K562 (cell line): ENCODE measurements at regions not wholly inside any gene's neighbourhood (a gene's known extent, or its start where the extent isn't known, plus 50 kb on each side); places are given as distances from the start of the nearest gene placed in this dataset.

Experiments
- ATAC-seq: fragments of 200-7000 bp; cut with Tn5 transposase; 3 replicates; pipeline ENCODE4 v1.9.1; 2020; ENCODE audit warnings: moderate library complexity
- BruUV-seq: library from RNA; stranded (reverse); fragments of 400-500 nt; replicated peaks from 2 replicates; lab custom pipeline; 2021; lab: Mats Ljungman, UMichigan
- CTCF ChIA-PET: fragments of 300-600 bp; formaldehyde crosslinking; extraction: SDS; loops from one replicate; lab custom pipeline; 2021; ENCODE audit warnings: low intra/inter-chr PET ratio; lab: Yijun Ruan, JAX
- POLR2A ChIA-PET: fragments of 300-600, 350-650 bp; sonication (Branson Sonifier 250); formaldehyde crosslinking; extraction: SDS; loops from one replicate; lab custom pipeline; 2021; ENCODE audit warnings: antibody characterized with exemption, inconsistent platforms; lab: Yijun Ruan, JAX
- DNase-seq, 4 experiments: peaks; one replicate each; pipeline versions ENCODE4 v3.0.0 to v3.0.0-alpha.2; 2011 to 2018; ENCODE audit warnings: low spot score in 3 of 4, mixed read lengths in 3 of 4; ENCODE audit errors: extremely low read depth in 1 of 4
- FAIRE-seq: peaks from 2 replicates; lab custom pipeline; 2011; peaks lifted over from hg19 to GRCh38; lab: Jason Lieb, UNC
- H2AFZ ChIP-seq: 2 replicates; pipeline ENCODE4 v1.6.0; 2011; ENCODE audit warnings: low read depth, low read length, control low read depth, inconsistent platforms
- H3K27ac ChIP-seq: fragments of 200-600 bp; 3 replicates; pipeline ENCODE4 v1.8.0; 2011; ENCODE audit warnings: low read depth, mild to moderate bottlenecking, control low read depth, inconsistent platforms, low read length, moderate library complexity, mixed read lengths; ENCODE audit errors: extremely low read depth
- H3K27me3 ChIP-seq, 2 experiments: fragments of 300-600 bp in 1 of 2; 2 replicates in 1 of 2; 3 replicates in 1 of 2; pipeline versions ENCODE4 v1.6.0 to v1.8.0; 2011; ENCODE audit warnings: inconsistent platforms in 2 of 2, low read length in 2 of 2, mild to moderate bottlenecking in 1 of 2, mixed read lengths in 1 of 2, moderate library complexity in 1 of 2; ENCODE audit not compliant: control insufficient read depth in 2 of 2, insufficient read depth in 2 of 2
- H3K36me3 ChIP-seq: fragments of 300-600 bp; 3 replicates; pipeline ENCODE4 v1.8.0; 2011; ENCODE audit warnings: mild to moderate bottlenecking, low read length, inconsistent platforms; ENCODE audit not compliant: control insufficient read depth, insufficient read depth
- H3K4me1 ChIP-seq, 2 experiments: fragments of 200-600 bp in 1 of 2; replicated peaks in 1 of 2; 2 replicates in 1 of 2; 3 replicates in 1 of 2; pipeline versions ENCODE4 v1.5.1 to v1.8.0; 2011; ENCODE audit warnings: inconsistent platforms in 2 of 2, low read length in 2 of 2, mild to moderate bottlenecking in 1 of 2, mixed read lengths in 1 of 2, moderate library complexity in 1 of 2; ENCODE audit not compliant: control insufficient read depth in 2 of 2, insufficient read depth in 2 of 2
- H3K4me2 ChIP-seq: 2 replicates; pipeline ENCODE4 v1.6.1; 2011; ENCODE audit warnings: low read length, control low read depth, inconsistent platforms, mixed read lengths; ENCODE audit not compliant: insufficient read depth
- H3K4me3 ChIP-seq: fragments of 200-600 bp; sonication (generic), shearing (Covaris generic); 2 replicates; pipeline ENCODE4 v1.5.1; 2016; ENCODE audit warnings: control low read depth, inconsistent platforms
- H3K79me2 ChIP-seq: fragments of 200-600 bp; 3 replicates; pipeline ENCODE4 v1.8.0; 2011; ENCODE audit warnings: low read length, inconsistent platforms; ENCODE audit not compliant: control insufficient read depth, insufficient read depth
- H3K9ac ChIP-seq, 2 experiments: 2 replicates each; pipeline versions ENCODE4 v1.6.0 to v1.6.1; 2011; ENCODE audit warnings: low read depth in 2 of 2, low read length in 2 of 2, control low read depth in 1 of 2, inconsistent platforms in 1 of 2, mild to moderate bottlenecking in 1 of 2, mixed read lengths in 1 of 2; ENCODE audit not compliant: insufficient read depth in 1 of 2
- H3K9me1 ChIP-seq: one replicate; pipeline ENCODE4 v1.6.0; 2011; ENCODE audit warnings: inconsistent platforms, mild to moderate bottlenecking, low read length, moderate library complexity; ENCODE audit not compliant: control insufficient read depth, insufficient read depth
- H3K9me3 ChIP-seq: replicated peaks from 2 replicates; pipeline ENCODE4 v1.5.1; 2011; ENCODE audit warnings: low read depth, low read length, inconsistent platforms; ENCODE audit not compliant: control insufficient read depth, insufficient read depth
- H4K20me1 ChIP-seq: replicated peaks from 2 replicates; pipeline ENCODE4 v1.6.1; 2011; ENCODE audit warnings: low read length, inconsistent platforms, mixed read lengths; ENCODE audit not compliant: control insufficient read depth, insufficient read depth
- BCOR ChIP-seq: fragments of 450-650 bp; IDR thresholded peaks from 2 replicates; pipeline ENCODE4 v1.6.1; 2016
- CHD1 ChIP-seq: fragments of 200-600 bp; sonication (generic); IDR thresholded peaks from one replicate; pipeline ENCODE4 v1.6.1; 2012; ENCODE audit warnings: mild to moderate bottlenecking, moderate library complexity, low read length, inconsistent platforms
- EP400 ChIP-seq: fragments of 450-650 bp; IDR thresholded peaks from 2 replicates; pipeline ENCODE4 v1.6.1; 2017; ENCODE audit warnings: antibody characterized with exemption, mild to moderate bottlenecking, moderate library complexity
- FIP1L1 ChIP-seq: fragments of 200-400 bp; formaldehyde crosslinking; IDR thresholded peaks from 2 replicates; pipeline ENCODE4 v1.6.1; 2018; ENCODE audit warnings: mild to moderate bottlenecking, low read depth, low read length; ENCODE audit not compliant: poor library complexity, severe bottlenecking
- KDM4B ChIP-seq, 2 experiments: fragments of 450-650 bp in 1 of 2; sonication (generic) in 1 of 2; IDR thresholded peaks; 2 replicates each; pipeline ENCODE4 v1.6.1; 2016 to 2017; ENCODE audit warnings: borderline replicate concordance in 2 of 2, antibody characterized with exemption in 1 of 2, low read depth in 1 of 2, mild to moderate bottlenecking in 1 of 2
- KDM5B ChIP-seq: fragments of 200-600 bp; sonication (generic); IDR thresholded peaks from 2 replicates; pipeline ENCODE4 v1.6.1; 2012; ENCODE audit warnings: low read depth, mild to moderate bottlenecking, moderate library complexity, low read length, control low read depth, inconsistent platforms; ENCODE audit not compliant: insufficient replicate concordance
- MAZ ChIP-seq, 2 experiments: fragments of 450-650 bp in 1 of 2; sonication (generic) in 1 of 2; formaldehyde crosslinking; IDR thresholded peaks in 1 of 2; conservative IDR thresholded peaks in 1 of 2; 2 replicates each; pipeline versions ENCODE4 v1.4.0 to v1.5.0; 2020; ENCODE audit warnings: mild to moderate bottlenecking in 1 of 2, missing genetic modification reagents in 1 of 2
- MTA1 ChIP-seq: fragments of 450-650 bp; IDR thresholded peaks from 2 replicates; pipeline ENCODE4 v1.6.1; 2017; ENCODE audit warnings: borderline replicate concordance
- NEUROD1 ChIP-seq: fragments of 150-350 bp; IDR thresholded peaks from 2 replicates; pipeline ENCODE4 v1.6.1; 2014; ENCODE audit warnings: borderline replicate concordance, low read length, low read depth; ENCODE audit not compliant: partially characterized antibody
- PTBP1 ChIP-seq: fragments of 200-400 bp; formaldehyde crosslinking; IDR thresholded peaks from 2 replicates; pipeline ENCODE4 v1.6.1; 2017; ENCODE audit warnings: low read depth, low read length
- XRCC3 ChIP-seq: fragments of 450-650 bp; IDR thresholded peaks from 2 replicates; pipeline ENCODE4 v1.6.1; 2017; ENCODE audit warnings: mild to moderate bottlenecking, moderate library complexity
- ZC3H8 ChIP-seq: fragments of 450-650 bp; IDR thresholded peaks from 2 replicates; pipeline ENCODE4 v1.6.1; 2017
- ZNF184 ChIP-seq: sonication (generic); formaldehyde crosslinking; IDR thresholded peaks from 2 replicates; pipeline ENCODE4 v1.5.0; 2020; ENCODE audit warnings: missing genetic modification reagents
- whole genome bisulfite sequencing: fragments of 100-300 bp; shearing (Covaris generic); methylation state at CpG from one replicate; pipeline ENCODE4 v1.1.6; 2016; ENCODE audit warnings: low coverage, mixed read lengths; ENCODE audit not compliant: insufficient coverage; ENCODE audit errors: missing lambda C conversion rate; 5-methylcytosine and 5-hydroxymethylcytosine counted together
- in situ Hi-C: fragments of 300-500 bp; cut with MboI; formaldehyde crosslinking; loops from 4 replicates; pipeline ENCODE4 v1.15.0; 2018; ENCODE audit warnings: inconsistent platforms, mixed read lengths
- intact Hi-C: fragments of 100-400 bp; cut with micrococcal nuclease; formaldehyde crosslinking; loops from 2 replicates; pipeline ENCODE4 v1.14.2; 2022
- TF ChIP-seq, protein P1 (sequence below), 2 experiments: IDR thresholded peaks; 2 replicates each; pipeline ENCODE4 v1.6.1; 2011; ENCODE audit warnings: borderline replicate concordance in 1 of 2, control low read depth in 1 of 2, low read depth in 1 of 2, low read length in 1 of 2, mild to moderate bottlenecking in 1 of 2, mixed read lengths in 1 of 2, moderate library complexity in 1 of 2; ENCODE audit not compliant: insufficient read depth in 1 of 2, insufficient read length in 1 of 2, poor library complexity in 1 of 2, severe bottlenecking in 1 of 2; ENCODE audit errors: extremely low read depth in 1 of 2
- TF ChIP-seq, protein P2 (sequence below): fragments of 250-450 bp; sonication (Bioruptor Pico); IDR thresholded peaks from 2 replicates; pipeline ENCODE4 v1.5.0; 2022; ENCODE audit warnings: mild to moderate bottlenecking

DNA sequence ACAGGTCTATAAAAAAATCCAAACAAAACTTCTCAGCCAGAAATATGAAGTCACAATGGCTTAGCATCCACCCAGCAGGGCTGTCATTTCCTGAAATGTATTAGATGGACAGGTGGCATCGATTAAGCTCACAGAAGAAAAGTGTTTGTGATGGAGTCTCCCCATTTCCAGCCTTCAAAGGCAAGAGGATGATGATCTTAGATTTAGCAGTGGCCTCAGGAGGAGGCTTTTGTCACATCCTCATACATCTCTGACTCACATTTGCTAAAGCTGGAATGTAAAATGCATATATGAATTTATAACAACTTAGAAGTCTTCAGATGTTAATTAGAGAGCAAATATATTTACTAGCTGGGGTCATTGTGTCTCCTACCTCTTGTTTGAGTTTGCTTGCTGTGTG lies 441.9 kb downstream of the SPRY1 start:
- no peaks in the 10 kb centered on the region for H3K9me3 ChIP-seq

DNA sequence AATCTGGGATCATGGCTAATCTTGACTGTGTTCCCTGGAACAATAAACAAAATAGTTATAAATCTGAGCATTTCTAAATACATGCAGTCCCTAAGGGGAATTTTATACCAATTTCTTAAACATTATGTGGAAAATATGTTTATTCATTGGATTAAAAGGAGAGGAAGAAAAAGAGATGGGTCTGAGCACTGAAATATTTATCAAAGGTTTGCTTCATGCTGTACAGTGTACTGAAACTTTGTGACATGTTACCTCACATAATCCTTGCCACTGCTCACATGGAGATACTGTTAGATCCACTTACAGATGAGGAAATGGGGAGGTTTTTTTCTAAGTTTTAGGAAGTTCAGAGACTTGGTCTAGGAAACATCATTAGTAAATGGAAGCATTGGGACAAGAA lies 443.6 kb downstream of the SPRY1 start:
- POLR2A ChIA-PET = no interaction called here
- no peaks in the 10 kb centered on the region for H3K4me1 ChIP-seq
- no peaks in the 10 kb centered on the region for H3K9me1 ChIP-seq
- H3K27me3 ChIP-seq = no peaks in the 10 kb centered on the region
- H3K9ac ChIP-seq = no peak overlapping the region
- no peak overlapping the region for H3K4me3 ChIP-seq
- H4K20me1 ChIP-seq = no peaks in the 10 kb centered on the region
- no peaks in the 10 kb centered on the region for H3K36me3 ChIP-seq
- H3K4me2 ChIP-seq = no peak overlapping the region
- no peak for FAIRE-seq
- in situ Hi-C loops = no loop called here
- intact Hi-C loops = no loop called here
- CTCF ChIA-PET = no interaction called here
- H3K27ac ChIP-seq = no peak overlapping the region
- no peaks in the 10 kb centered on the region for H3K79me2 ChIP-seq
- DNase-seq = no peak
- H3K9me3 ChIP-seq = no peaks in the 10 kb centered on the region
- no TSS peak for BruUV-seq
- no peak overlapping the region for H2AFZ ChIP-seq
- ATAC-seq = no peak
- TF ChIP-seq ZNF184 (CRISPR knock-in tag) (no peak), XRCC3 (no peak), FIP1L1 (no peak), ZC3H8 (no peak), EP400 (no peak), NEUROD1 (no peak), KDM4B (IDR thresholded peaks at IDR 0.05; ENCODE audit: borderline replicate concordance in 2 of 2, low read depth in 1 of 2) (no peak), BCOR (no peak), MAZ (CRISPR knock-in tag; conservative IDR thresholded peaks at IDR 0.05 in 1 of 2, IDR thresholded peaks at IDR 0.05 in 1 of 2) (no peak), MTA1 (no peak), KDM5B (no peak)
- TF ChIP-seq, protein P1, sequence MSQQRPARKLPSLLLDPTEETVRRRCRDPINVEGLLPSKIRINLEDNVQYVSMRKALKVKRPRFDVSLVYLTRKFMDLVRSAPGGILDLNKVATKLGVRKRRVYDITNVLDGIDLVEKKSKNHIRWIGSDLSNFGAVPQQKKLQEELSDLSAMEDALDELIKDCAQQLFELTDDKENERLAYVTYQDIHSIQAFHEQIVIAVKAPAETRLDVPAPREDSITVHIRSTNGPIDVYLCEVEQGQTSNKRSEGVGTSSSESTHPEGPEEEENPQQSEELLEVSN (IDR thresholded peaks at IDR 0.05; ENCODE audit: borderline replicate concordance in 1 of 2, extremely low read depth in 1 of 2, insufficient read depth in 1 of 2, insufficient read length in 1 of 2, low read depth in 1 of 2, low read length in 1 of 2, poor library complexity in 1 of 2, severe bottlenecking in 1 of 2) = no peak
- TF ChIP-seq, protein P2, sequence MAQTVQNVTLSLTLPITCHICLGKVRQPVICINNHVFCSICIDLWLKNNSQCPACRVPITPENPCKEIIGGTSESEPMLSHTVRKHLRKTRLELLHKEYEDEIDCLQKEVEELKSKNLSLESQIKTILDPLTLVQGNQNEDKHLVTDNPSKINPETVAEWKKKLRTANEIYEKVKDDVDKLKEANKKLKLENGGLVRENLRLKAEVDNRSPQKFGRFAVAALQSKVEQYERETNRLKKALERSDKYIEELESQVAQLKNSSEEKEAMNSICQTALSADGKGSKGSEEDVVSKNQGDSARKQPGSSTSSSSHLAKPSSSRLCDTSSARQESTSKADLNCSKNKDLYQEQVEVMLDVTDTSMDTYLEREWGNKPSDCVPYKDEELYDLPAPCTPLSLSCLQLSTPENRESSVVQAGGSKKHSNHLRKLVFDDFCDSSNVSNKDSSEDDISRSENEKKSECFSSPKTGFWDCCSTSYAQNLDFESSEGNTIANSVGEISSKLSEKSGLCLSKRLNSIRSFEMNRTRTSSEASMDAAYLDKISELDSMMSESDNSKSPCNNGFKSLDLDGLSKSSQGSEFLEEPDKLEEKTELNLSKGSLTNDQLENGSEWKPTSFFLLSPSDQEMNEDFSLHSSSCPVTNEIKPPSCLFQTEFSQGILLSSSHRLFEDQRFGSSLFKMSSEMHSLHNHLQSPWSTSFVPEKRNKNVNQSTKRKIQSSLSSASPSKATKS (CRISPR knock-in tag) = no peak

More for the DNA sequence above, 441.9 kb downstream of the SPRY1 start:
- Histone ChIP-seq H3K4me1 (no peaks in the 10 kb centered on the region), H3K9me1 (no peaks in the 10 kb centered on the region), H2AFZ (no peak overlapping the region)
- no peak for DNase-seq
- 0% methylated on average over 1 of the region's 1 CpG for WGBS
- intact Hi-C loops = no loop called here
- FAIRE-seq = no peak
- TF ChIP-seq CHD1 (no peak), PTBP1 (no peak)
- TF ChIP-seq, all 486 proteins: peak for 0
- no peak overlapping the region for H3K4me2 ChIP-seq
- no peaks in the 10 kb centered on the region for H4K20me1 ChIP-seq
- ATAC-seq = no peak
- H3K9ac ChIP-seq = no peak overlapping the region
- no TSS peak for BruUV-seq
- H3K27ac ChIP-seq = no peak overlapping the region
- no peaks in the 10 kb centered on the region for H3K27me3 ChIP-seq
- H3K79me2 ChIP-seq = no peaks in the 10 kb centered on the region
- H3K36me3 ChIP-seq = no peaks in the 10 kb centered on the region
- no peak overlapping the region for H3K4me3 ChIP-seq
- POLR2A ChIA-PET = interaction anchor here (0.6 kb wide), 1 partner anchor 11 kb away, joined by 3 read pairs; no protein-coding TSS in a partner anchor
- in situ Hi-C loops = no loop called here
- CTCF ChIA-PET = no interaction called here
